ENCODE measurements at regions not wholly inside any gene's neighbourhood (a gene's known extent, or its start where the extent isn't known, plus 50 kb on each side); places are given as distances from the start of the nearest gene placed in this dataset.
A peak's percentile ranks its signal among the peaks of the same experiment; 100 is the strongest.

GRCh38 chr14:51445001-51445390, 204.9 kb downstream of the TMX1 start:
- Histone ChIP-seq H3K9me1 (replicated peaks; ENCODE audit: control insufficient read depth, extremely low read depth, insufficient read depth, low read length) (no peaks in the 10 kb centered on the region), H3K36me3 (ENCODE audit: control insufficient read depth in 2 of 2, extremely low read depth in 1 of 2, insufficient read depth in 2 of 2, low read length in 2 of 2) (no peaks in the 10 kb centered on the region), H3K27ac (ENCODE audit: insufficient read depth, low read depth, low read length) (no peak overlapping the region), H3K9ac (replicated peaks; ENCODE audit: extremely low read depth, insufficient read depth, low read length) (no peak overlapping the region), H3K9me3 (replicated peaks; ENCODE audit: control insufficient read depth, insufficient read depth, low read length) (no peaks in the 10 kb centered on the region), H3K27me3 (ENCODE audit: control insufficient read depth in 2 of 2, insufficient read depth in 2 of 2, low read length in 2 of 2) (no peaks in the 10 kb centered on the region), H3K4me1 (ENCODE audit: control insufficient read depth, extremely low read depth, insufficient read depth, low read length) (peaks cover 51% of the 10 kb centered on the region), H3K4me3 (replicated peaks in 1 of 3; ENCODE audit: insufficient read depth in 1 of 3, low read depth in 1 of 3, low read length in 3 of 3) (no peak overlapping the region), H3K79me2 (ENCODE audit: control insufficient read depth, insufficient read depth, low read length) (no peaks in the 10 kb centered on the region), H3K4me2 (ENCODE audit: insufficient read depth, low read length) (no peak overlapping the region), H4K20me1 (replicated peaks; ENCODE audit: control insufficient read depth, extremely low read depth, insufficient read depth, low read length) (no peaks in the 10 kb centered on the region), H2AFZ (ENCODE audit: low read depth, low read length) (no peak overlapping the region)
- intact Hi-C loops (cut with micrococcal nuclease) = no loop called here
- TF ChIP-seq POLR2AphosphoS5 (IDR thresholded peaks at IDR 0.05; ENCODE audit: insufficient read depth, low read depth, low read length) (no peak), EZH2 (IDR thresholded peaks at IDR 0.05; ENCODE audit: borderline replicate concordance, low read depth, low read length, severe bottlenecking) (no peak)
- BruUV-seq (replicated peaks) = no TSS peak
- ChIA-PET CTCF (interaction anchor here (1.1 kb wide), 1 partner anchor 207 kb away, joined by 4 read pairs; the partner anchor contains the start of gene FRMD6), POLR2A (no interaction called here)
- FAIRE-seq (no peak), DNase-seq (ENCODE audit: low read depth, low spot score) (no peak)
- dilution Hi-C loops (cut with MboI; ENCODE audit: extremely low pct_ligation_motif_present, low sequenced_read_pairs) = no loop called here

- Histone ChIP-seq H3K9ac (replicated peaks; ENCODE audit: extremely low read depth, insufficient read depth, low read length) (no peak overlapping the region), H3K79me2 (ENCODE audit: control insufficient read depth, insufficient read depth, low read length) (no peaks in the 10 kb centered on the region), H3K4me1 (ENCODE audit: control insufficient read depth, extremely low read depth, insufficient read depth, low read length) (peaks cover 55% of the 10 kb centered on the region), H3K27me3 (ENCODE audit: control insufficient read depth in 2 of 2, insufficient read depth in 2 of 2, low read length in 2 of 2) (no peaks in the 10 kb centered on the region), H3K36me3 (ENCODE audit: control insufficient read depth in 2 of 2, extremely low read depth in 1 of 2, insufficient read depth in 2 of 2, low read length in 2 of 2) (no peaks in the 10 kb centered on the region), H3K9me3 (replicated peaks; ENCODE audit: control insufficient read depth, insufficient read depth, low read length) (no peaks in the 10 kb centered on the region), H3K4me3 (replicated peaks in 1 of 3; ENCODE audit: insufficient read depth in 1 of 3, low read depth in 1 of 3, low read length in 3 of 3) (no peak overlapping the region), H3K9me1 (replicated peaks; ENCODE audit: control insufficient read depth, extremely low read depth, insufficient read depth, low read length) (no peaks in the 10 kb centered on the region), H2AFZ (ENCODE audit: low read depth, low read length) (no peak overlapping the region), H3K4me2 (ENCODE audit: insufficient read depth, low read length) (peak overlapping the region; percentile 1), H4K20me1 (replicated peaks; ENCODE audit: control insufficient read depth, extremely low read depth, insufficient read depth, low read length) (no peaks in the 10 kb centered on the region), H3K27ac (ENCODE audit: insufficient read depth, low read depth, low read length) (peak overlapping the region; percentile 36)
- POLR2A ChIA-PET = interaction anchor here (0.6 to 1.9 kb wide), 3 partner anchors 50 to 61 kb away, joined by 3 to 6 read pairs (median 5); no protein-coding TSS in a partner anchor
- TF ChIP-seq JUN (IDR thresholded peaks at IDR 0.05; ENCODE audit: borderline replicate concordance, insufficient read depth, insufficient read length, low read depth) = peak; percentile 10
- no peak for TF ChIP-seq POLR2A (IDR thresholded peaks at IDR 0.05; ENCODE audit: low read depth, low read length)
- intact Hi-C loops (cut with micrococcal nuclease) = loop anchor here (1.0 to 2.0 kb wide), 2 partner anchors 50 to 206 kb away; no protein-coding TSS in a partner anchor
- no TSS peak for BruUV-seq (replicated peaks)
- peak; percentile 62 for DNase-seq (ENCODE audit: low read depth, low spot score)
- CTCF ChIA-PET = interaction anchor here (0.9 to 1.7 kb wide), 4 partner anchors 98 to 163 kb away, joined by 3 to 4 read pairs (median 3); no protein-coding TSS in a partner anchor
- dilution Hi-C loops (cut with MboI; ENCODE audit: extremely low pct_ligation_motif_present, low sequenced_read_pairs) = no loop called here
- peak; percentile 78 for FAIRE-seq
Observed at GRCh38 chr14:51446771-51447170, 204.9 kb upstream of the FRMD6 start.

All from endothelial cell of umbilical vein (primary cell).